ENCODE measurements at regions not wholly inside any gene's neighbourhood (a gene's known extent, or its start where the extent isn't known, plus 50 kb on each side); places are given as distances from the start of the nearest gene placed in this dataset.

DNA sequence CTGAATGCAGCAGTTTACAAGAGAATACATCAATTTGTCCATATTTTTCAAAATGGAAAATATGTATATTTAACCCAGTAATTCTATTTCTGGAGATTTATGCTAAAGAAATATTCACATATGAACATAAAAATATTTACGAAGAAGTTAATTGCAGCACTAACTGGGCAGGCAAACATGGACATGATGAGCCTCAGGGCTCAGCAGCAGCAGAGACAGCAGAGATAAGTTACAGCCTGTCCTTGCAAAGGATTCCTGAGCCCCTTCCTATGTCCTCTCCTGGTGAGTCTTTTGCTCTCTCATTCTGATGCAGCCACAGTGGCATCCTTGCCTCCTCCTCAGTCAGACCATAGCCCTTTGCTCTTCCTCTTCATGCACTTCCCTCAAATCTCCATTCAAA, 680.6 kb upstream of the CPEB2 start:
- Histone ChIP-seq H3K9me3 (peaks cover 3% of the 10 kb centered on the region), H3K4me1 (no peaks in the 10 kb centered on the region), H3K36me3 (ENCODE audit: insufficient read depth in 1 of 2, low read depth in 1 of 2) (no peaks in the 10 kb centered on the region), H3K27ac (no peak overlapping the region), H3K27me3 (ENCODE audit: insufficient read depth in 3 of 3, low read length in 2 of 3) (no peaks in the 10 kb centered on the region), H3K4me3 (no peak overlapping the region)
- ATAC-seq (no peak), DNase-seq (no peak)
- no peak for TF ChIP-seq CTCF (IDR thresholded peaks at IDR 0.05)
- intact Hi-C loops (cut with DNase I), result no loop called here
- WGBS, 3 donors, result 91 to 92% (median 92%) methylated on average over 1 of the region's 1 CpG

DNA sequence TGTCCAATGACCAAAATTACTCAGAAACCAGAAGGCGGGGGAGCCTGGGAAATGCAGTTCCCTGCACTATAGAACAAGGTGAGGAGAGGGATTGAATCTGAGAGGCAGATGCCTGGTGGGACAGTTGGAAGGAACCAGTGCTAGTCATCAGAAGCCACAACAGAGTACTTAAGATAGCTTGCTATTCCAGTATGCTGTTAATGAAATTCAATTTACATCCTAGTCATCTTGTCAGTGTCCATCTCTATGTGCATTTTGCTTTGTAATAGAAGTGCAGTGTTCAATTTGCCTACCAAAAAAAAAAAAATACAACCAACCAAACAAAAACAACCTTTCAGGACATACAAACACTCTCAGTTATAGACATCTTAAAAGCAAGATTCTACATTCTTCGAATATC, 679.1 kb upstream of the CPEB2 start:
- Histone ChIP-seq H3K4me3 (no peak overlapping the region), H3K9me3 (peaks cover 3% of the 10 kb centered on the region), H3K36me3 (ENCODE audit: insufficient read depth in 1 of 2, low read depth in 1 of 2) (no peaks in the 10 kb centered on the region), H3K4me1 (no peaks in the 10 kb centered on the region), H3K27me3 (ENCODE audit: insufficient read depth in 3 of 3, low read length in 2 of 3) (no peaks in the 10 kb centered on the region), H3K27ac (no peak overlapping the region)
- no peak for TF ChIP-seq CTCF (IDR thresholded peaks at IDR 0.05)
- intact Hi-C loops (cut with DNase I), result no loop called here
- ATAC-seq, result no peak
- WGBS, 3 donors, result 78 to 93% (median 83%) methylated on average over 2 of the region's 2 CpGs
- DNase-seq, result no peak

GRCh38 chr4:14329228-14329627, 673.1 kb upstream of the CPEB2 start:
- H3K9me3 ChIP-seq, result peaks cover 3% of the 10 kb centered on the region
- H3K4me3 ChIP-seq, result no peak overlapping the region
- no peaks in the 10 kb centered on the region for H3K36me3 ChIP-seq (ENCODE audit: insufficient read depth in 1 of 2, low read depth in 1 of 2)
- no peaks in the 10 kb centered on the region for H3K4me1 ChIP-seq
- intact Hi-C loops (cut with DNase I), result no loop called here
- DNase-seq (no peak), ATAC-seq (no peak)
- no peak for TF ChIP-seq CTCF (IDR thresholded peaks at IDR 0.05)
- H3K27me3 ChIP-seq (ENCODE audit: insufficient read depth in 3 of 3, low read length in 2 of 3), result no peaks in the 10 kb centered on the region
- H3K27ac ChIP-seq, result no peak overlapping the region
- 60 to 86% (median 68%) methylated on average over 1 of the region's 1 CpG for WGBS, 3 donors

GRCh38 chr4:14333616-14334015, 668.7 kb upstream of the CPEB2 start:
- no peak for TF ChIP-seq CTCF (IDR thresholded peaks at IDR 0.05)
- Histone ChIP-seq H3K27ac (no peak overlapping the region), H3K27me3 (ENCODE audit: insufficient read depth in 3 of 3, low read length in 2 of 3) (no peaks in the 10 kb centered on the region), H3K4me1 (no peaks in the 10 kb centered on the region), H3K4me3 (no peak overlapping the region), H3K36me3 (ENCODE audit: insufficient read depth in 1 of 2, low read depth in 1 of 2) (no peaks in the 10 kb centered on the region), H3K9me3 (no peaks in the 10 kb centered on the region)
- ATAC-seq, result no peak
- DNase-seq, result no peak
- WGBS, 3 donors, result 84 to 91% (median 89%) methylated on average over 2 of the region's 2 CpGs
- intact Hi-C loops (cut with DNase I), result no loop called here

GRCh38 chr4:14334166-14334565, 668.1 kb upstream of the CPEB2 start:
- H3K9me3 ChIP-seq, result no peaks in the 10 kb centered on the region
- H3K27me3 ChIP-seq (ENCODE audit: insufficient read depth in 3 of 3, low read length in 2 of 3), result no peaks in the 10 kb centered on the region
- H3K4me1 ChIP-seq, result no peaks in the 10 kb centered on the region
- DNase-seq, result no peak
- no peak for ATAC-seq
- no peaks in the 10 kb centered on the region for H3K36me3 ChIP-seq (ENCODE audit: insufficient read depth in 1 of 2, low read depth in 1 of 2)
- intact Hi-C loops (cut with DNase I), result no loop called here
- TF ChIP-seq CTCF (IDR thresholded peaks at IDR 0.05), result no peak
- no peak overlapping the region for H3K4me3 ChIP-seq
- no peak overlapping the region for H3K27ac ChIP-seq
